ENCODE measurements at regions not wholly inside any gene's neighbourhood (a gene's known extent, or its start where the extent isn't known, plus 50 kb on each side); places are given as distances from the start of the nearest gene placed in this dataset.

GRCh38 chr10:130817046-130817624 is 494.4 kb downstream of the TCERG1L start:
- no peak for TF ChIP-seq CTCF (IDR thresholded peaks at IDR 0.05)
- no peak for TF ChIP-seq POLR2A (IDR thresholded peaks at IDR 0.05)
